EL (cell line): ENCODE measurements at regions not wholly inside any gene's neighbourhood (a gene's known extent, or its start where the extent isn't known, plus 50 kb on each side); places are given as distances from the start of the nearest gene placed in this dataset.
"Not testable (repeated sequence)": the region's sequence is repeated elsewhere in the genome, so short reads cannot be mapped to it uniquely, and the experiment has no call there.

ENCODE experiments used
- DNase-seq: peaks from one replicate; pipeline ENCODE4 v3.0.0-alpha.2; 2016

GRCh38 chr20:19121916-19122315 is 90.5 kb upstream of the SLC24A3 start:
- DNase-seq: no peak

- DNase-seq: no peak
Observed at GRCh38 chr20:19122395-19122794, 90.0 kb upstream of the SLC24A3 start.

- DNase-seq: no peak
Observed at GRCh38 chr20:19125508-19125907, 86.9 kb upstream of the SLC24A3 start.

- DNase-seq: no peak
Observed at GRCh38 chr20:19129306-19129705, 83.1 kb upstream of the SLC24A3 start.

- DNase-seq: no peak
Observed at GRCh38 chr20:19129976-19130612, 82.3 kb upstream of the SLC24A3 start.

GRCh38 chr20:19130613-19130984 is 81.8 kb upstream of the SLC24A3 start:
- no peak for DNase-seq

GRCh38 chr20:19137641-19138040 is 74.8 kb upstream of the SLC24A3 start:
- DNase-seq: no peak

GRCh38 chr20:19138758-19139157 is 73.7 kb upstream of the SLC24A3 start:
- no peak for DNase-seq

- DNase-seq: not testable (repeated sequence)
Observed at GRCh38 chr20:19139584-19139983, 72.9 kb upstream of the SLC24A3 start.

GRCh38 chr20:19141998-19142397 is 70.4 kb upstream of the SLC24A3 start:
- no peak for DNase-seq

GRCh38 chr20:19143890-19144289 is 68.6 kb upstream of the SLC24A3 start:
- DNase-seq: no peak

- no peak for DNase-seq
Observed at GRCh38 chr20:19161336-19161735, 51.1 kb upstream of the SLC24A3 start.
